ENCODE measurements at regions not wholly inside any gene's neighbourhood (a gene's known extent, or its start where the extent isn't known, plus 50 kb on each side); places are given as distances from the start of the nearest gene placed in this dataset.
"Not testable (repeated sequence)": the region's sequence is repeated elsewhere in the genome, so short reads cannot be mapped to it uniquely, and the experiment has no call there.

DNA sequence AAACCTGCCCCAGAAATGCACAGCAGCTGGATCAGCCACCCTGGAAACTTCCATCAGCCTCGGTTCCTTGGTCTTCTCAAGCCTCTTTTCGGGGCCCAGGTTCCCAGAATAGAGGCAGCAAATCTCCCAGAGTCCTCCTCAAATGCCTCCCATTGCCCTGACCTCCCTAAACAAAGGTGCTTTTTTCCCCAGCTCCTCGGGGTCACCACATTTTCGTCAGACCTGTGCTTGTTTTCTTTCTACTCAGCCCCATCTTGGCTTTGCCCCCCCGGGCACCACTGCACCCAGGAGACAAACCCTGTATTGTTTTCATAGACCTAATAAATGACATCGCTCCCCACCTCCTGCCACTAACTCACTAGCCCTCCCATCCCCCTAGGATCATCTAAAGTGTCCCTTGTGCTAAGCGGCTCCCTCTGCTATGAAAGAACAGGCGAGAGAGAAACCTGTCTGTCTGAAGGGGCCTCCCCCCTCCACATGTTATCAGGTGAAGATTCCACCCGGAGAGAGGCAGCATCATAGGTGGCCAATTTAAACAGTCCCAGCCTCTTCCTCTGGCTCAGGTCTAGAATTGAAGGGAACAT, 451.1 kb downstream of the SOX9 start:
- Histone ChIP-seq H3K9ac (ENCODE audit: low read depth in 1 of 2, low read length in 2 of 2) (no peak overlapping the region), H3K36me3 (ENCODE audit: control insufficient read depth in 1 of 2, insufficient read depth in 2 of 2, low read length in 2 of 2) (no peaks in the 10 kb centered on the region), H3K27ac (ENCODE audit: low read depth, low read length) (no peak overlapping the region), H3K4me3 (ENCODE audit: low read depth in 1 of 2, low read length in 2 of 2) (no peak overlapping the region), H3K9me3 (ENCODE audit: control insufficient read depth in 1 of 2, low read length in 2 of 2) (no peaks in the 10 kb centered on the region), H3K4me1 (ENCODE audit: control insufficient read depth in 1 of 2, insufficient read depth in 2 of 2, low read length in 2 of 2) (peaks cover 13 to 24% of the 10 kb centered on the region in 2 donors), H3K27me3 (ENCODE audit: control insufficient read depth in 1 of 2, insufficient read depth in 2 of 2, low read length in 2 of 2) (no peaks in the 10 kb centered on the region)

DNA sequence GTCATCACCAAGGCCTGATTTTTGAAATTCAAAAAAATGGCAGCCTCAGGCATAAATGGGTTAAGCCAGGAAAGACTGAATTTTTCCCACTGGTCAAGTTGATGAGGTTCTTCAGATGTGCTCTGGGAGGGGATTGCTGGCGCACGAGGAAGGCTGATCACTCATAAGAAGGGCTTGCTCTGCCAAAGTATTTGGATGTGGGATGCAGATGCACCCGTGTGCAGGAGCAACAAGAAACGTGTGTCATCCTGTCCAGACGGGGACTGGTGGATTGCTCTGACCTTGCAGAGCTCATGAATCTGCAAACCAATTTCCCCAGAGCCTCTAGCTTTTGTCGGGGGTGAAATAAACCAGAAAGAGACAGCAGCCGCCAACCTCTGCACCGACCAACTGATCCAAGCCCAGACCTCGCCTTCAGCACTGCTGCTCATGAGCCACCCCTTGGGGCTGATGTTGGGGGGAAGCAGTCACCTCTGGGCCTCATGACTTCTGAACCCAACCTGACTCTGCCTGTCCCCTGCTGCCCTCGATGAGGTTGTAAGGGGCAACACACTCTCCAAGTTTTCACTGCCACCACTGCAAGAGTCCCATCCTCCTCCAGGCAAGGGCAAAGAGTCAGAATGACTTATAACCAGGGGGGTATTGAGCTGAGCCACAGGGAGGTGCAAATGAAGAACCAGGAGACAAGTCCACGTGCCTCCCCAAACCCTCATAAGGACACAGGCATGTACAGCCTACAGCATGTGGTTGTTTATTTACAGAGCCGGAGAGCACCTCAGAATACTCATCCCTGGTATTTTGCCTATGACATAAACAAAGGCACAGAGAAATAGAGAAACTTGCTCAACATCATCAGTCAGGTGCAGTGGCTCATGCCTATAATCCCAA, 452.0 kb downstream of the SOX9 start:
- H3K27ac ChIP-seq (ENCODE audit: low read depth, low read length), result no peak overlapping the region
- H3K9ac ChIP-seq (ENCODE audit: low read depth in 1 of 2, low read length in 2 of 2), result no peak overlapping the region
- H3K9me3 ChIP-seq (ENCODE audit: control insufficient read depth in 1 of 2, low read length in 2 of 2), result no peaks in the 10 kb centered on the region
- H3K4me3 ChIP-seq (ENCODE audit: low read depth in 1 of 2, low read length in 2 of 2), result no peak overlapping the region
- H3K27me3 ChIP-seq (ENCODE audit: control insufficient read depth in 1 of 2, insufficient read depth in 2 of 2, low read length in 2 of 2), result no peaks in the 10 kb centered on the region
- H3K36me3 ChIP-seq (ENCODE audit: control insufficient read depth in 1 of 2, insufficient read depth in 2 of 2, low read length in 2 of 2), result no peaks in the 10 kb centered on the region
- H3K4me1 ChIP-seq (ENCODE audit: control insufficient read depth in 1 of 2, insufficient read depth in 2 of 2, low read length in 2 of 2), result peaks cover 9 to 14% of the 10 kb centered on the region in 2 donors

DNA sequence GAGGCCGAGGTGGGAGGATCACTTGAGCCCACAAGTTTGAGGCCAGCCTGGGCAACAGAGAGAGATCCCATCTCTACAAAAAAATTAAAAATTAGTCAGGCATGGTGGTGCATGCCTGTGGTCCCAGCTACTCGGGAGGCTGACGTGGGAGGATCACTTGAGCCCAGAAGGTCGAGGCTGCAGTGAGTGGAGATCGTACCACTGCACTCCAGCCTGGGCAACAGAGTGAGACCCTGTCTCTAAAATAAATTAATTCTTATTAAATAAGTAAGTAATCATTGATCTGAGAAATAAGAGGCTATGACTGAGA, 452.6 kb downstream of the SOX9 start:
- not testable (repeated sequence) for H3K27ac ChIP-seq (ENCODE audit: low read depth, low read length); H3K4me3 ChIP-seq (ENCODE audit: low read depth in 1 of 2, low read length in 2 of 2); H3K4me1 ChIP-seq (ENCODE audit: control insufficient read depth in 1 of 2, insufficient read depth in 2 of 2, low read length in 2 of 2); H3K9me3 ChIP-seq (ENCODE audit: control insufficient read depth in 1 of 2, low read length in 2 of 2); H3K27me3 ChIP-seq (ENCODE audit: control insufficient read depth in 1 of 2, insufficient read depth in 2 of 2, low read length in 2 of 2); H3K9ac ChIP-seq (ENCODE audit: low read depth in 1 of 2, low read length in 2 of 2); H3K36me3 ChIP-seq (ENCODE audit: control insufficient read depth in 1 of 2, insufficient read depth in 2 of 2, low read length in 2 of 2)

DNA sequence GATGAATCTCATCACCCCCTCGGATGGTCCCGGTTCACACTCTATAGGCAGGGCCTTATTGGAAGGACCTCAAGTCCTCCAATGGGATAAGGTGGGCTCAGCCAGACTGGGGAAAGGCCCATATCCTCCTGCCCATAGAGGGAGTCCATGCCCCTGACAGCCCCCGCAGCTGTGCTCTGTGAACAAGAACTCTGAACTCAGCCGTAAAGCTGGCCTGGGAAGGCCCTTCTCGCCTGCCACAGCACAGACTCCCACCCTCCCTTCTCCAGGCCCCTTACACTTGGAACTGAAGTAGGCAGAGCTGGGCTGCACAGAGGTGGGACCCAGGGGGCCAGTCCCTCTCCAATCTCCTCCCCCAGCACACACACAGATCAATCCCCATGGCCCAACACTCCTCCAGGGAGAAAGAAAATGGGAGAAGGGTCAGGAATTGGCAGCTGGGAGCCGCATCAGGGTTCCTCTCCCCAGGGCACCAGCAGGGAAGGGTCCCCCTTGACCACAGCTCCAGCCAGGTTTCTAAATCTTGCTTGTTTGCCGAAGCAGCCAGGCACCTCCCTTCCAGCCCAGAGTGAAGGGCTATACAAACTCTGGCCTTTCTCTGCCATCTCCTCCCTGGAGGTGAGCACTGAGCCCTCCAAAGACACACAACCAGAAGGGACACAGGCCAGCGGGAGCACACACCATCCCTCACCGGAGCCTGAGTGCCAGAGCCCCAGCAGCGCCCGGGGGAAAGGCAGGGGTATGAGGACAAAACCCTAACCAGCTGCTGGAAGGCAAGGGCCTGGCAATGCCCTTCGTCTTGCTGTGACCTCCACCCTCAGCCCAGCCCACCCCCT, 454.1 kb downstream of the SOX9 start:
- no peaks in the 10 kb centered on the region for H3K4me1 ChIP-seq (ENCODE audit: control insufficient read depth in 1 of 2, insufficient read depth in 2 of 2, low read length in 2 of 2)
- no peaks in the 10 kb centered on the region for H3K27me3 ChIP-seq (ENCODE audit: control insufficient read depth in 1 of 2, insufficient read depth in 2 of 2, low read length in 2 of 2)
- H3K36me3 ChIP-seq (ENCODE audit: control insufficient read depth in 1 of 2, insufficient read depth in 2 of 2, low read length in 2 of 2), result no peaks in the 10 kb centered on the region
- no peaks in the 10 kb centered on the region for H3K9me3 ChIP-seq (ENCODE audit: control insufficient read depth in 1 of 2, low read length in 2 of 2)
- H3K4me3 ChIP-seq (ENCODE audit: low read depth in 1 of 2, low read length in 2 of 2), result no peak overlapping the region
- no peak overlapping the region for H3K9ac ChIP-seq (ENCODE audit: low read depth in 1 of 2, low read length in 2 of 2)
- H3K27ac ChIP-seq (ENCODE audit: low read depth, low read length), result no peak overlapping the region

DNA sequence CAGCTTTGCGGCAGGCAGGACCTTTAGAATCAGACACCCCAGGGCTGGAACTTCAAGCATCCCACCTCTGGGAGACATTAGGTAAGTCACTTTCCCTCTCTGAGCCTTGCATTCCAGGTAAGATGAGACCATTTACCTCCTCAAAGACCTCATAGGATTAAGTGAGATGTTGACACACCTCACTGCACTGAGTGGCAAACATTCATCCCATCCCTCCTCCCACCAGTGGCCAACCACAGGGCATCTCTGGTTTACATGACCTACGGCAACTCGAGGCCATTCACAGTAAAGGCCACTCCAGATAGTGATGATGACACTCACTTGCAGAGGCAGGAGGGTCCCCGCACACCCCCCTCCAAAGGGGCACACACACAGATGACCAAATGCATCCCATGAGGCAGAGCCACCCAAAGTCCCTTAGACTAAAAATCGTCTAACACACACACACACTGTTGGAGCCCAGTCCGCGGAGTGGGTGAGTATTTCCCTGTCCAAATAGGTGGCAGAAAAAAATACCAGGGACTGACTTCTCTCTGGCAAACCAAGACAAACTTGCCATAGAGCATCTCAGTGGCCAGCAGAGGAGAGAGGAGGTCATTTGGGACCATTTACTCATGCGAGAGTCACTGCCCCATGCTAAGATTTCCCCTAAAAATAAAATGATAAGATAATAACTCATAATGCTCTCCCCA, 454.9 kb downstream of the SOX9 start:
- no peaks in the 10 kb centered on the region for H3K36me3 ChIP-seq (ENCODE audit: control insufficient read depth in 1 of 2, insufficient read depth in 2 of 2, low read length in 2 of 2)
- no peak overlapping the region for H3K4me3 ChIP-seq (ENCODE audit: low read depth in 1 of 2, low read length in 2 of 2)
- no peak overlapping the region for H3K9ac ChIP-seq (ENCODE audit: low read depth in 1 of 2, low read length in 2 of 2)
- no peak overlapping the region for H3K27ac ChIP-seq (ENCODE audit: low read depth, low read length)
- no peaks in the 10 kb centered on the region for H3K27me3 ChIP-seq (ENCODE audit: control insufficient read depth in 1 of 2, insufficient read depth in 2 of 2, low read length in 2 of 2)
- H3K4me1 ChIP-seq (ENCODE audit: control insufficient read depth in 1 of 2, insufficient read depth in 2 of 2, low read length in 2 of 2), result peaks cover 5 to 6% of the 10 kb centered on the region in 2 donors
- no peaks in the 10 kb centered on the region for H3K9me3 ChIP-seq (ENCODE audit: control insufficient read depth in 1 of 2, low read length in 2 of 2)

DNA sequence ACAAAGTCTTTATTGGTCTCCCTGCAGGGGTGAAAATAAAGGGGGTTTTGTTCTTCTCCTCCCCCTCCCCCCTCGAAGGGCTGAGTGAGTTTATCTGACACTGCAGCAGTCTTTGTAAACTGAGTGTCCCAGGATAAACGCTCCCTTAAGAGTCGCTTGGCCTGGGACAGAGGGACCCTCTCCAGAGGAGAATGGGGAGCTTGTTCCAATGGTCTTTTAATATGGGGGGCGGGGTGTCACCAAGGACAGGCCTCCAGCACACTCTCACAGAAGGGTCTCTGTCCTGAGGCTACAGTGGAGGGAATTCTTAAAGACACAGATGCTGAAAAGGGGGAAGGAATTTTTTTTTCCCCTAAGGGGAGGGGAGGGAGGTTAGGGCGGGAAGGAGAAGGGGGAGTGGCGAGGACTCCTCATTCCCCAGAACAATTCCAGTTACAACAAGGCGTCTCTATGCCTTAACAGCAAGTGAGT, 455.5 kb downstream of the SOX9 start:
- Histone ChIP-seq H3K4me3 (ENCODE audit: low read depth in 1 of 2, low read length in 2 of 2) (no peak overlapping the region), H3K27ac (ENCODE audit: low read depth, low read length) (no peak overlapping the region), H3K4me1 (ENCODE audit: control insufficient read depth in 1 of 2, insufficient read depth in 2 of 2, low read length in 2 of 2) (peaks cover 8 to 13% of the 10 kb centered on the region in 2 donors), H3K9ac (ENCODE audit: low read depth in 1 of 2, low read length in 2 of 2) (no peak overlapping the region), H3K36me3 (ENCODE audit: control insufficient read depth in 1 of 2, insufficient read depth in 2 of 2, low read length in 2 of 2) (no peaks in the 10 kb centered on the region), H3K9me3 (ENCODE audit: control insufficient read depth in 1 of 2, low read length in 2 of 2) (no peaks in the 10 kb centered on the region), H3K27me3 (ENCODE audit: control insufficient read depth in 1 of 2, insufficient read depth in 2 of 2, low read length in 2 of 2) (no peaks in the 10 kb centered on the region)

DNA sequence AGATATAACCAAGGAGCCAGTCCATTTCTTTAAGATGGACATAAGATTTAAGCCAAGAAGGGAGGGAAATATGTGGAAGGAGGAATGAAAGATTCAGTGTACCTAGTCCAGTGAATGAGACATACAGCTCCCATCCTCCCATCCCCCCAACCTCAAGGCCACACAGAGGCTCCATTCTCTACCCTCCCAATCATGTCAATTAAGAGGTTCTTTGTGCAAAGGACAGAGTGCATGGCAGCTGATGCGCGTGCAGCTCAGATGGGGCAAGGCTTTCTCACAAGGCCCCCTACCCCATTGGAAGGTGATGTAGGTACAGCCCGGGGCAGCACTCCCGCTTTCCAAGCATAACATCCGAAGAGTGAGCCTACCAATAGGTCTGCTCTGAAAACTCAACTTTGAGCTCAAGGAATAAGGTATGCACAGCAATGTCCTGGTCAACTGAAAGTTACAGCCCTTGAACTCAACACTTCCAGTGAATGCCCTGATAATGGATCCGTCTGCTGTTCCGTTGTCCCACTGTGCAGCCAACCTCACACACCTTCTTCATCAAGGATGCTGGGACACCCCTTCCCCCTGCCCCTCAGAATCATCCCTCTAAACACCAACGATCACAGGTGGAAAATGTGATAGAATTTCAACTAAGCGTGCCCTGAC, 458.1 kb downstream of the SOX9 start:
- no peaks in the 10 kb centered on the region for H3K27me3 ChIP-seq (ENCODE audit: control insufficient read depth in 1 of 2, insufficient read depth in 2 of 2, low read length in 2 of 2)
- peaks cover 8 to 18% of the 10 kb centered on the region in 2 donors for H3K4me1 ChIP-seq (ENCODE audit: control insufficient read depth in 1 of 2, insufficient read depth in 2 of 2, low read length in 2 of 2)
- H3K4me3 ChIP-seq (ENCODE audit: low read depth in 1 of 2, low read length in 2 of 2), result no peak overlapping the region
- no peak overlapping the region for H3K27ac ChIP-seq (ENCODE audit: low read depth, low read length)
- no peak overlapping the region for H3K9ac ChIP-seq (ENCODE audit: low read depth in 1 of 2, low read length in 2 of 2)
- no peaks in the 10 kb centered on the region for H3K36me3 ChIP-seq (ENCODE audit: control insufficient read depth in 1 of 2, insufficient read depth in 2 of 2, low read length in 2 of 2)
- H3K9me3 ChIP-seq (ENCODE audit: control insufficient read depth in 1 of 2, low read length in 2 of 2), result no peaks in the 10 kb centered on the region

DNA sequence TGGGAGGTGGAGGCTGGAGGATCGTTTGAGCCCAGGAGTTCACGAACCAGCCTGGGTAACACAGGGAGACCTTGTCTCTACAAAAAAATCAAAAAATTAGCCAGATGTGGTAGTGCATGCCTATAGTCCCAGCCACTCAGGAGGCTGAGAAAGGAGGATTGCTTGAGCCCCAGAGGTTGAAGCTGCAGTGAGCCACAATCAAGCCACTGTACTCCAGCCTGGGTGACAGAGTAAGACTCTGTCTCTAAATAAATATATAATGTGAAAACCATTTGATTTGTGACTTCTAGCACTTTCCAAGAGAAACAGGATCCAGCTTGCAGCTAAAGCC, 459.1 kb downstream of the SOX9 start:
- Histone ChIP-seq H3K36me3 (ENCODE audit: control insufficient read depth in 1 of 2, insufficient read depth in 2 of 2, low read length in 2 of 2) (no peaks in the 10 kb centered on the region), H3K4me3 (ENCODE audit: low read depth in 1 of 2, low read length in 2 of 2) (no peak overlapping the region), H3K9me3 (ENCODE audit: control insufficient read depth in 1 of 2, low read length in 2 of 2) (no peaks in the 10 kb centered on the region), H3K27me3 (ENCODE audit: control insufficient read depth in 1 of 2, insufficient read depth in 2 of 2, low read length in 2 of 2) (no peaks in the 10 kb centered on the region), H3K9ac (ENCODE audit: low read depth in 1 of 2, low read length in 2 of 2) (no peak overlapping the region), H3K4me1 (ENCODE audit: control insufficient read depth in 1 of 2, insufficient read depth in 2 of 2, low read length in 2 of 2) (peaks cover 8 to 18% of the 10 kb centered on the region in 2 donors), H3K27ac (ENCODE audit: low read depth, low read length) (no peak overlapping the region)

DNA sequence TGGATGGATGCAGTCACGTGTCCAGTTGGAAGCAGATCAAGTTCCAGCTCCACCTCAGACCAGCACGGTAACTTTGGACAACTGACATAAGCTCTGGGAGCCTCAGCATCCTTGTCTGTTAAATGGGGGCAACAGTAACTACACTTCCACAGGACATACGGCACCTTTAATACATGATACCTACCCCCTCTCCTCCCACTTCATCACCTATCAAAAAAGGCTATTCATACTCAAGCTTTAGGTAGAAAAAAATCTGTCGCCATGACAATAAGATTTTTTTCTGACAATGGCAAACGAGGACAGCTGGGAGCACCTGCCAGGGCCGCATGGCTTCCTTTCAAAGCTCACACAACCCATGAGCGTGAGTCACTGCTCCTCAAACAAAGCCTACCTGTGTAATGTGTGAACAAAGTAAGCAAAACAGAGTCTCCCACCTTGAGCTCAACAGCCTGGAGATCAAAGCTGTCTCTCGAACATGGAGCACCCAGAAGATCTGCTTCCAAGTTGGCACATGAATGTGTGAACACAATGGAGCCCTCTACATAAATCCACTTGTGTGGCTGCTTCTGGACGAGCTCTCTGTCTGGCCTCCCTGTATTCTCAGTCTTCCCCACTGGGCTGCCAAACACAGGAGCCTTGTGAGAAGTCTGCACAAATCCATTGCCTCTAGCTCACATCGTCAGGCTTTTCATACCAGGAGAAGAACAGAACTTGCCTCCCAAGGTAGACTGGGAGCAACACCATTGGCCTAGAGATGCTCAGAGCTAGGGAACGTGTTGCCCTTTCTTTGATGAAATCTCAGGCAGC, 459.7 kb downstream of the SOX9 start:
- no peak overlapping the region for H3K9ac ChIP-seq (ENCODE audit: low read depth in 1 of 2, low read length in 2 of 2)
- no peak overlapping the region for H3K27ac ChIP-seq (ENCODE audit: low read depth, low read length)
- H3K4me3 ChIP-seq (ENCODE audit: low read depth in 1 of 2, low read length in 2 of 2), result no peak overlapping the region
- no peaks in the 10 kb centered on the region for H3K36me3 ChIP-seq (ENCODE audit: control insufficient read depth in 1 of 2, insufficient read depth in 2 of 2, low read length in 2 of 2)
- H3K9me3 ChIP-seq (ENCODE audit: control insufficient read depth in 1 of 2, low read length in 2 of 2), result no peaks in the 10 kb centered on the region
- H3K4me1 ChIP-seq (ENCODE audit: control insufficient read depth in 1 of 2, insufficient read depth in 2 of 2, low read length in 2 of 2), result peaks cover 8 to 18% of the 10 kb centered on the region in 2 donors
- H3K27me3 ChIP-seq (ENCODE audit: control insufficient read depth in 1 of 2, insufficient read depth in 2 of 2, low read length in 2 of 2), result no peaks in the 10 kb centered on the region

All from duodenal mucosa (tissue), 2 donors.